ENCODE measurements at regions not wholly inside any gene's neighbourhood (a gene's known extent, or its start where the extent isn't known, plus 50 kb on each side); places are given as distances from the start of the nearest gene placed in this dataset.

DNA sequence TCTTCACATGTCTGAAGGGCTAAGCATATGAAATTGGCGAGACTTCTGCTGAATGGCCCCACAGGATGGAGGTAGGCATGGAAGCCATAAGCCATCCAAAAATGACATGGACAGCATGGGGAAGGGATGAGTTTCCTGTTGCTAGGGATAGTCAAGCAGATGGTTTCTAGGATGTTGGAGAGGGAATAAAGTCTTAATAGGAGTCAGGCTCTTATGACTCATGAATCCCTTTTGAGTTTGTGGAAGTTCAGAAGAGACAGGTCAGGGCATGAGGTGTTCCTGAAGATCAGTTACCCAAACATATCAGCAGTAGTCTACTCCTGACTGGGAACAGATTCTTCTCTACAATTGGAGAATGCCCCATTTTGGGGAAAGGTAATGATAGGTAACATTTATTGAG lies 243.9 kb downstream of the REEP3 start:
- Histone ChIP-seq H3K4me3 (ENCODE audit: low read depth in 1 of 2, low read length in 1 of 2) (no peak overlapping the region), H3K27ac (no peak overlapping the region), H3K4me1 (ENCODE audit: control insufficient read depth in 1 of 2, insufficient read depth in 1 of 2, low read depth in 1 of 2, low read length in 1 of 2) (no peaks in the 10 kb centered on the region), H3K36me3 (no peaks in the 10 kb centered on the region), H3K27me3 (no peaks in the 10 kb centered on the region), H3K9me3 (no peaks in the 10 kb centered on the region)
- TF ChIP-seq CTCF (IDR thresholded peaks at IDR 0.05) = no peak

DNA sequence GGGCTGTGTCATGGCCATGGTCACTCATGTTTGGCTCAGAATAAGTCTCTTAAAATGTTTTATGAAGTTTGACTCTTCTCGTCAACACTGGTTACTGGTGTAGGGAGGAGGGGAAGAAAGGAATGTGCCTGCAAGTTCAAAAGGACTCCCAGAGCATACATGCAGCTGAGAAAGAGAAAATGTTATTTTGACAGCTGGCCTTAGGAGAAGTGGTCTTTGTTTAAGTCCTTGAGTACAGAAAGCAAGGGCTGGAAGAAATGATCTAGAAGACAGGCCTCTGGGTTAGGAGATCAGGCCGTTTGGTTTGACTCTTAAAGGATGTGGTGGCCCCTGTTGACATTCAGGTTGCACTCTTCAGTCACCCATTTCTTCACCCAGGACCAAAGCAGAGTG lies 245.5 kb downstream of the REEP3 start:
- Histone ChIP-seq H3K9me3 (no peaks in the 10 kb centered on the region), H3K27ac (no peak overlapping the region), H3K4me1 (ENCODE audit: control insufficient read depth in 1 of 2, insufficient read depth in 1 of 2, low read depth in 1 of 2, low read length in 1 of 2) (no peaks in the 10 kb centered on the region), H3K4me3 (ENCODE audit: low read depth in 1 of 2, low read length in 1 of 2) (no peak overlapping the region), H3K36me3 (no peaks in the 10 kb centered on the region), H3K27me3 (no peaks in the 10 kb centered on the region)
- TF ChIP-seq CTCF (IDR thresholded peaks at IDR 0.05) = no peak

GRCh38 chr10:63767138-63767801 lies 246.1 kb downstream of the REEP3 start:
- TF ChIP-seq CTCF (IDR thresholded peaks at IDR 0.05) = no peak
- Histone ChIP-seq H3K36me3 (no peaks in the 10 kb centered on the region), H3K4me3 (ENCODE audit: low read depth in 1 of 2, low read length in 1 of 2) (no peak overlapping the region), H3K4me1 (ENCODE audit: control insufficient read depth in 1 of 2, insufficient read depth in 1 of 2, low read depth in 1 of 2, low read length in 1 of 2) (no peaks in the 10 kb centered on the region), H3K27me3 (no peaks in the 10 kb centered on the region), H3K27ac (no peak overlapping the region), H3K9me3 (no peaks in the 10 kb centered on the region)

GRCh38 chr10:63769367-63769766 lies 248.2 kb downstream of the REEP3 start:
- H3K27ac ChIP-seq = no peak overlapping the region
- H3K9me3 ChIP-seq = no peaks in the 10 kb centered on the region
- no peak for TF ChIP-seq CTCF (IDR thresholded peaks at IDR 0.05)
- no peak overlapping the region for H3K4me3 ChIP-seq (ENCODE audit: low read depth in 1 of 2, low read length in 1 of 2)
- H3K36me3 ChIP-seq = no peaks in the 10 kb centered on the region
- H3K4me1 ChIP-seq (ENCODE audit: control insufficient read depth in 1 of 2, insufficient read depth in 1 of 2, low read depth in 1 of 2, low read length in 1 of 2) = no peaks in the 10 kb centered on the region
- H3K27me3 ChIP-seq = no peaks in the 10 kb centered on the region

GRCh38 chr10:63770523-63770922 lies 249.3 kb downstream of the REEP3 start:
- no peak for TF ChIP-seq CTCF (IDR thresholded peaks at IDR 0.05)
- no peaks in the 10 kb centered on the region for H3K36me3 ChIP-seq

More at GRCh38 chr10:63770523-63770922, 249.3 kb downstream of the REEP3 start:
- no peaks in the 10 kb centered on the region for H3K4me1 ChIP-seq (ENCODE audit: control insufficient read depth in 1 of 2, insufficient read depth in 1 of 2, low read depth in 1 of 2, low read length in 1 of 2)
- H3K4me3 ChIP-seq (ENCODE audit: low read depth in 1 of 2, low read length in 1 of 2) = no peak overlapping the region
- no peak overlapping the region for H3K27ac ChIP-seq
- H3K27me3 ChIP-seq = no peaks in the 10 kb centered on the region
- H3K9me3 ChIP-seq = no peaks in the 10 kb centered on the region
